Transverse colon (tissue), 3 donors: ENCODE measurements at regions not wholly inside any gene's neighbourhood (a gene's known extent, or its start where the extent isn't known, plus 50 kb on each side); places are given as distances from the start of the nearest gene placed in this dataset.

ENCODE experiments used
- CTCF ChIP-seq, 5 experiments: fragments of 200-600 bp in 3 of 5; fragments of 450-650 bp in 2 of 5; sonication (generic) in 3 of 5; IDR thresholded peaks; 1 replicate in 2 of 5; 2 replicates in 3 of 5; pipeline ENCODE4 v1.5.1; 2016 to 2017; ENCODE audit warnings: antibody characterized with exemption in 5 of 5, inconsistent platforms in 3 of 5, mild to moderate bottlenecking in 2 of 5, moderate library complexity in 1 of 5
- EP300 ChIP-seq: sonication (generic); formaldehyde crosslinking; IDR thresholded peaks from one replicate; pipeline ENCODE4 v1.6.1; 2017; ENCODE audit warnings: antibody characterized with exemption, low read depth

GRCh38 chr2:16285813-16286510 is 345.6 kb downstream of the MYCN start:
- TF ChIP-seq CTCF (IDR thresholded peaks at IDR 0.05): no peak
- no peak for TF ChIP-seq EP300
